GM19372 (cell line): ENCODE measurements at regions not wholly inside any gene's neighbourhood (a gene's known extent, or its start where the extent isn't known, plus 50 kb on each side); places are given as distances from the start of the nearest gene placed in this dataset.
"Not testable (repeated sequence)": the region's sequence is repeated elsewhere in the genome, so short reads cannot be mapped to it uniquely, and the experiment has no call there.

ENCODE experiments used
- ATAC-seq: cut with Tn5 transposase; IDR thresholded peaks from one replicate; pipeline ENCODE4 v1.9.1; 2021; ENCODE audit warnings: mild to moderate bottlenecking, low read depth, moderate library complexity; ENCODE audit not compliant: unreplicated experiment

- no peak for ATAC-seq
Observed at GRCh38 chr1:187928288-187928687, 1099.5 kb downstream of the PLA2G4A start.

GRCh38 chr1:187928696-187929095 lies 1099.9 kb downstream of the PLA2G4A start:
- no peak for ATAC-seq

GRCh38 chr1:187931776-187932175 lies 1103.0 kb downstream of the PLA2G4A start:
- ATAC-seq = no peak

GRCh38 chr1:187933562-187934419 lies 1105.0 kb downstream of the PLA2G4A start:
- ATAC-seq = no peak

- no peak for ATAC-seq
Observed at GRCh38 chr1:187936667-187937066, 1107.9 kb downstream of the PLA2G4A start.

GRCh38 chr1:187938092-187938491 lies 1109.3 kb downstream of the PLA2G4A start:
- no peak for ATAC-seq

GRCh38 chr1:187942986-187943385 lies 1114.2 kb downstream of the PLA2G4A start:
- ATAC-seq = no peak

GRCh38 chr1:187943606-187944403 lies 1115.1 kb downstream of the PLA2G4A start:
- ATAC-seq = no peak

GRCh38 chr1:187946661-187947060 lies 1117.9 kb downstream of the PLA2G4A start:
- ATAC-seq = not testable (repeated sequence)

- ATAC-seq = no peak
Observed at GRCh38 chr1:187947359-187947758, 1118.6 kb downstream of the PLA2G4A start.

- ATAC-seq = no peak
Observed at GRCh38 chr1:187948170-187948794, 1119.5 kb downstream of the PLA2G4A start.

- no peak for ATAC-seq
Observed at GRCh38 chr1:187949567-187949966, 1120.8 kb downstream of the PLA2G4A start.

- ATAC-seq = no peak
Observed at GRCh38 chr1:187951817-187952216, 1123.1 kb downstream of the PLA2G4A start.

- ATAC-seq = no peak
Observed at GRCh38 chr1:187952446-187952845, 1123.7 kb downstream of the PLA2G4A start.

- no peak for ATAC-seq
Observed at GRCh38 chr1:187956975-187957374, 1128.2 kb downstream of the PLA2G4A start.

- no peak for ATAC-seq
Observed at GRCh38 chr1:187958207-187958606, 1129.5 kb downstream of the PLA2G4A start.

GRCh38 chr1:187959062-187959461 lies 1130.3 kb downstream of the PLA2G4A start:
- no peak for ATAC-seq

- no peak for ATAC-seq
Observed at GRCh38 chr1:187960125-187960638, 1131.4 kb downstream of the PLA2G4A start.

GRCh38 chr1:187961895-187962294 lies 1133.1 kb downstream of the PLA2G4A start:
- ATAC-seq = no peak

- ATAC-seq = no peak
Observed at GRCh38 chr1:187971851-187972250, 1143.1 kb downstream of the PLA2G4A start.

GRCh38 chr1:187977298-187977697 lies 1148.5 kb downstream of the PLA2G4A start:
- ATAC-seq = no peak
